GM18520 (cell line): ENCODE measurements at regions not wholly inside any gene's neighbourhood (a gene's known extent, or its start where the extent isn't known, plus 50 kb on each side); places are given as distances from the start of the nearest gene placed in this dataset.
"Not testable (repeated sequence)": the region's sequence is repeated elsewhere in the genome, so short reads cannot be mapped to it uniquely, and the experiment has no call there.

ENCODE experiments used
- ATAC-seq: cut with Tn5 transposase; IDR thresholded peaks from one replicate; pipeline ENCODE4 v1.9.1; 2021; ENCODE audit not compliant: unreplicated experiment

- ATAC-seq = not testable (repeated sequence)
These were observed 1337.6 kb downstream of the RPIA start for GRCh38 chr2:90029080-90029428.

GRCh38 chr2:90032269-90032668 is 1340.8 kb downstream of the RPIA start:
- ATAC-seq = not testable (repeated sequence)

GRCh38 chr2:90036335-90036734 is 1344.9 kb downstream of the RPIA start:
- not testable (repeated sequence) for ATAC-seq

- not testable (repeated sequence) for ATAC-seq
These were observed 1347.6 kb downstream of the RPIA start for GRCh38 chr2:90039093-90039492.

- not testable (repeated sequence) for ATAC-seq
These were observed 1356.3 kb downstream of the RPIA start for GRCh38 chr2:90047776-90048175.

- ATAC-seq = not testable (repeated sequence)
These were observed 1360.7 kb downstream of the RPIA start for GRCh38 chr2:90052113-90052631.

- ATAC-seq = no peak
These were observed 1377.9 kb downstream of the RPIA start for GRCh38 chr2:90069290-90069894.

- ATAC-seq = no peak
These were observed 1384.8 kb downstream of the RPIA start for GRCh38 chr2:90076311-90076710.

- ATAC-seq = no peak
These were observed 1386.5 kb downstream of the RPIA start for GRCh38 chr2:90077948-90078347.

- ATAC-seq = no peak
These were observed 1387.9 kb downstream of the RPIA start for GRCh38 chr2:90079374-90079773.

GRCh38 chr2:90087792-90088191 is 1396.3 kb downstream of the RPIA start:
- not testable (repeated sequence) for ATAC-seq

GRCh38 chr2:90093571-90094270 is 1402.2 kb downstream of the RPIA start:
- not testable (repeated sequence) for ATAC-seq

GRCh38 chr2:90097617-90098016 is 1406.1 kb downstream of the RPIA start:
- not testable (repeated sequence) for ATAC-seq

- not testable (repeated sequence) for ATAC-seq
These were observed 1413.7 kb downstream of the RPIA start for GRCh38 chr2:90105142-90105541.

GRCh38 chr2:90123409-90123808 is 1431.9 kb downstream of the RPIA start:
- ATAC-seq = not testable (repeated sequence)

- ATAC-seq = not testable (repeated sequence)
These were observed 1447.6 kb downstream of the RPIA start for GRCh38 chr2:90139046-90139445.

- ATAC-seq = not testable (repeated sequence)
These were observed 1450.1 kb downstream of the RPIA start for GRCh38 chr2:90141558-90141957.

GRCh38 chr2:90151805-90152204 is 1460.3 kb downstream of the RPIA start:
- ATAC-seq = peak; percentile 58

GRCh38 chr2:90170978-90171377 is 1479.5 kb downstream of the RPIA start:
- ATAC-seq = not testable (repeated sequence)

GRCh38 chr2:90173081-90173480 is 1481.6 kb downstream of the RPIA start:
- ATAC-seq = not testable (repeated sequence)

GRCh38 chr2:90179591-90179990 is 1488.1 kb downstream of the RPIA start:
- not testable (repeated sequence) for ATAC-seq

- peak; percentile 48 for ATAC-seq
These were observed 1516.1 kb downstream of the RPIA start for GRCh38 chr2:90207454-90208058.
